Keratinocyte (primary cell): ENCODE measurements at regions not wholly inside any gene's neighbourhood (a gene's known extent, or its start where the extent isn't known, plus 50 kb on each side); places are given as distances from the start of the nearest gene placed in this dataset.

Experiments used
- DNase-seq: peaks from one replicate; pipeline ENCODE4 v3.0.0-alpha.2; 2011; ENCODE audit warnings: low read depth, missing footprints, low spot score
- FAIRE-seq: peaks from 2 replicates; lab custom pipeline; 2011; peaks lifted over from hg19 to GRCh38; lab: Jason Lieb, UNC
- H2AFZ ChIP-seq: 2 replicates; pipeline ENCODE4 v1.6.0; 2012; ENCODE audit warnings: low read length, control low read depth, inconsistent platforms; ENCODE audit not compliant: control insufficient read depth
- H3K27ac ChIP-seq: 2 replicates; pipeline ENCODE4 v1.5.1; 2011; ENCODE audit warnings: low read length; ENCODE audit not compliant: control insufficient read depth, insufficient read depth
- H3K27me3 ChIP-seq: 3 replicates; pipeline ENCODE4 v1.6.0; 2011; ENCODE audit warnings: low read length; ENCODE audit not compliant: control insufficient read depth, insufficient read depth; ENCODE audit errors: extremely low read depth
- H3K36me3 ChIP-seq, 2 experiments: 2 replicates in 1 of 2; 3 replicates in 1 of 2; pipeline ENCODE4 v1.5.1; 2011; ENCODE audit warnings: low read length in 2 of 2, mild to moderate bottlenecking in 1 of 2; ENCODE audit not compliant: control insufficient read depth in 2 of 2, insufficient read depth in 2 of 2; ENCODE audit errors: extremely low read depth in 1 of 2
- H3K4me1 ChIP-seq: 3 replicates; pipeline ENCODE4 v1.5.1; 2011; ENCODE audit warnings: low read length; ENCODE audit not compliant: control insufficient read depth, insufficient read depth; ENCODE audit errors: extremely low read depth
- H3K4me2 ChIP-seq: 3 replicates; pipeline ENCODE4 v1.6.0; 2011; ENCODE audit warnings: low read depth, low read length; ENCODE audit not compliant: control insufficient read depth, insufficient read depth; ENCODE audit errors: extremely low read depth
- H3K4me3 ChIP-seq, 3 experiments: fragments of 200-600 bp in 1 of 3; sonication (generic) in 1 of 3; 2 replicates in 2 of 3; 3 replicates in 1 of 3; pipeline ENCODE4 v1.5.1; 2011 to 2016; ENCODE audit warnings: low read length in 3 of 3, mild to moderate bottlenecking in 3 of 3, control low read depth in 2 of 3, inconsistent platforms in 1 of 3, low read depth in 1 of 3, mixed read lengths in 1 of 3, mixed run types in 1 of 3, moderate library complexity in 1 of 3; ENCODE audit not compliant: control insufficient read depth in 2 of 3, insufficient read depth in 2 of 3; ENCODE audit errors: extremely low read depth in 1 of 3
- H3K79me2 ChIP-seq: 2 replicates; pipeline ENCODE4 v1.6.0; 2012; ENCODE audit warnings: low read length; ENCODE audit not compliant: control insufficient read depth, insufficient read depth
- H3K9ac ChIP-seq: 3 replicates; pipeline ENCODE4 v1.6.0; 2011; ENCODE audit warnings: low read length; ENCODE audit not compliant: control insufficient read depth, insufficient read depth; ENCODE audit errors: extremely low read depth
- H3K9me1 ChIP-seq: 3 replicates; pipeline ENCODE4 v1.6.0; 2011; ENCODE audit warnings: low read length; ENCODE audit not compliant: control insufficient read depth, insufficient read depth; ENCODE audit errors: extremely low read depth
- H3K9me3 ChIP-seq: 2 replicates; pipeline ENCODE4 v1.5.1; 2012; ENCODE audit warnings: low read depth, low read length; ENCODE audit not compliant: control insufficient read depth
- H4K20me1 ChIP-seq: 3 replicates; pipeline ENCODE4 v1.6.0; 2011; ENCODE audit warnings: low read length; ENCODE audit not compliant: control insufficient read depth, insufficient read depth; ENCODE audit errors: extremely low read depth
- CTCF ChIP-seq, 3 experiments: IDR thresholded peaks in 1 of 3; conservative IDR thresholded peaks in 1 of 3; optimal IDR thresholded peaks in 1 of 3; 2 replicates in 2 of 3; 3 replicates in 1 of 3; pipeline versions ENCODE3 to v1.5.1; 2011; ENCODE audit warnings: low read length in 3 of 3, mild to moderate bottlenecking in 3 of 3, moderate library complexity in 2 of 3, control low read depth in 1 of 3, inconsistent platforms in 1 of 3; ENCODE audit not compliant: insufficient read depth in 2 of 3; ENCODE audit errors: extremely low read depth in 1 of 3
- EZH2 ChIP-seq: IDR thresholded peaks from one replicate; pipeline ENCODE4 v1.6.1; 2012; ENCODE audit warnings: inconsistent platforms, mild to moderate bottlenecking, low read length, moderate library complexity
- dilution Hi-C: fragments of 300-500 bp; cut with MboI; formaldehyde crosslinking; loops from one replicate; pipeline ENCODE4 v1.7.0; 2020; ENCODE audit warnings: low sequenced_read_pairs; ENCODE audit not compliant: extremely low pct_ligation_motif_present

- no peak overlapping the region for H3K4me2 ChIP-seq
- DNase-seq, result no peak
- no peaks in the 10 kb centered on the region for H3K4me1 ChIP-seq
- dilution Hi-C loops, result no loop called here
- no peaks in the 10 kb centered on the region for H3K36me3 ChIP-seq
- H3K9me3 ChIP-seq, result no peaks in the 10 kb centered on the region
- H3K9ac ChIP-seq, result no peak overlapping the region
- H3K9me1 ChIP-seq, result no peaks in the 10 kb centered on the region
- H4K20me1 ChIP-seq, result no peaks in the 10 kb centered on the region
- TF ChIP-seq CTCF (optimal IDR thresholded peaks at IDR 0.05 in 1 of 3, IDR thresholded peaks at IDR 0.05 in 1 of 3, conservative IDR thresholded peaks at IDR 0.05 in 1 of 3; ENCODE audit: extremely low read depth in 1 of 3, insufficient read depth in 2 of 3, low read length in 3 of 3), result no peak
- TF ChIP-seq EZH2, result no peak
- no peak overlapping the region for H3K4me3 ChIP-seq
- no peaks in the 10 kb centered on the region for H3K79me2 ChIP-seq
- no peaks in the 10 kb centered on the region for H3K27me3 ChIP-seq
- no peak overlapping the region for H3K27ac ChIP-seq
- no peak for FAIRE-seq
- H2AFZ ChIP-seq, result no peak overlapping the region
Measured at GRCh38 chr2:241976296-241976695, 106.8 kb downstream of the RTP5 start.

GRCh38 chr2:241977557-241978300 lies 108.2 kb downstream of the RTP5 start:
- dilution Hi-C loops, result no loop called here
- Histone ChIP-seq H3K9ac (no peak overlapping the region), H3K79me2 (no peaks in the 10 kb centered on the region), H3K4me3 (no peak overlapping the region), H2AFZ (no peak overlapping the region), H3K9me3 (no peaks in the 10 kb centered on the region), H3K27ac (no peak overlapping the region), H4K20me1 (no peaks in the 10 kb centered on the region), H3K27me3 (no peaks in the 10 kb centered on the region), H3K36me3 (no peaks in the 10 kb centered on the region), H3K4me2 (no peak overlapping the region), H3K9me1 (no peaks in the 10 kb centered on the region), H3K4me1 (no peaks in the 10 kb centered on the region)
- FAIRE-seq, result no peak
- no peak for DNase-seq
- no peak for TF ChIP-seq CTCF (optimal IDR thresholded peaks at IDR 0.05 in 1 of 3, IDR thresholded peaks at IDR 0.05 in 1 of 3, conservative IDR thresholded peaks at IDR 0.05 in 1 of 3; ENCODE audit: extremely low read depth in 1 of 3, insufficient read depth in 2 of 3, low read length in 3 of 3)
- no peak for TF ChIP-seq EZH2
